ENCODE measurements at regions not wholly inside any gene's neighbourhood (a gene's known extent, or its start where the extent isn't known, plus 50 kb on each side); places are given as distances from the start of the nearest gene placed in this dataset.
"Not testable (repeated sequence)": the region's sequence is repeated elsewhere in the genome, so short reads cannot be mapped to it uniquely, and the experiment has no call there.

- TF ChIP-seq EZH2 (IDR thresholded peaks at IDR 0.05; ENCODE audit: borderline replicate concordance, low read depth, low read length, severe bottlenecking); CTCF (IDR thresholded peaks at IDR 0.05; ENCODE audit: borderline replicate concordance, extremely low read depth, low read length, poor library complexity, severe bottlenecking): not testable (repeated sequence)
Measured at GRCh38 chr1:148211191-148211590, 59.1 kb upstream of the NBPF11 start.
